RWPE2 (cell line): ENCODE measurements at regions not wholly inside any gene's neighbourhood (a gene's known extent, or its start where the extent isn't known, plus 50 kb on each side); places are given as distances from the start of the nearest gene placed in this dataset.

Experiments
- ATAC-seq: fragments of 200-7000 bp; cut with Tn5 transposase; 3 replicates; pipeline ENCODE4 v1.9.1; 2021; ENCODE audit warnings: low read depth
- DNase-seq: peaks from one replicate; pipeline ENCODE4 v3.0.0-alpha.2; 2020; ENCODE audit warnings: low spot score
- H3K27ac ChIP-seq: fragments of 450-650 bp; 2 replicates; pipeline ENCODE4 v1.5.1; 2017; ENCODE audit warnings: mild to moderate bottlenecking; ENCODE audit not compliant: poor library complexity, severe bottlenecking
- H3K27me3 ChIP-seq: fragments of 250-450 bp; sonication (Bioruptor Pico); 2 replicates; pipeline ENCODE4 v1.5.1; 2021; ENCODE audit warnings: mild to moderate bottlenecking, moderate library complexity; ENCODE audit not compliant: insufficient read depth, poor library complexity, severe bottlenecking
- H3K36me3 ChIP-seq: fragments of 250-450 bp; sonication (Bioruptor Pico); 2 replicates; pipeline ENCODE4 v1.5.1; 2020; ENCODE audit warnings: low read depth, mild to moderate bottlenecking, moderate library complexity
- H3K4me1 ChIP-seq: fragments of 250-450 bp; sonication (Bioruptor Pico); 2 replicates; pipeline ENCODE4 v1.5.1; 2021; ENCODE audit warnings: mild to moderate bottlenecking, moderate library complexity; ENCODE audit not compliant: insufficient read depth, poor library complexity, severe bottlenecking
- H3K4me3 ChIP-seq: fragments of 250-450 bp; sonication (Bioruptor Pico); 2 replicates; pipeline ENCODE4 v1.5.1; 2021; ENCODE audit warnings: mild to moderate bottlenecking, moderate library complexity; ENCODE audit not compliant: severe bottlenecking
- H3K9me3 ChIP-seq: fragments of 250-450 bp; sonication (Bioruptor Pico); 2 replicates; pipeline ENCODE4 v1.5.1; 2021; ENCODE audit warnings: mild to moderate bottlenecking, moderate library complexity; ENCODE audit not compliant: severe bottlenecking
- CTCF ChIP-seq: fragments of 450-650 bp; IDR thresholded peaks from one replicate; pipeline ENCODE4 v1.5.1; 2017; ENCODE audit warnings: mild to moderate bottlenecking, moderate library complexity; ENCODE audit not compliant: poor library complexity, severe bottlenecking

DNA sequence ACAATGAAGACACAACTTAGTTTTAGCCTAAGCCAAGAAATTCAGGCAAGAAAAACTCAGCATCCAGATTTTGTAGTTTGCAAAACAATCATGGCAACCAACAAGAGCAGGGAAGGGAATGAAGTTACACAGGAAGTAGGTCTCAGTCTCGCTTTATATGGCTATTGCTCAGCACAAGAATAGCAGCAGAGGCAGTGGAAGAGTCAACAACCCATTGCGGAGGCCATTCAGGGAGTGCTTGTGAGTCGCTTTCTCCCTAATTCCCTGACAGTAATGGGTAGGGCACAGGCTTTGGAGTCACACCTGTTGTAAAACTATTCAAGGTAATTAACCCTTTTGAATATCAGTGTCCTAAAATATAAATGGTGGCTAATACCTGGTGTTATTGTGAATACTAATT, 238.5 kb downstream of the HDGFL1 start:
- Histone ChIP-seq H3K9me3 (no peaks in the 10 kb centered on the region), H3K27me3 (no peaks in the 10 kb centered on the region), H3K4me3 (no peak overlapping the region), H3K4me1 (no peaks in the 10 kb centered on the region), H3K36me3 (no peaks in the 10 kb centered on the region), H3K27ac (no peak overlapping the region)
- no peak for DNase-seq
- TF ChIP-seq CTCF = no peak
- ATAC-seq = no peak

- ATAC-seq (no peak), DNase-seq (no peak)
- Histone ChIP-seq H3K36me3 (no peaks in the 10 kb centered on the region), H3K9me3 (no peaks in the 10 kb centered on the region), H3K27ac (no peak overlapping the region), H3K4me1 (no peaks in the 10 kb centered on the region), H3K27me3 (no peaks in the 10 kb centered on the region), H3K4me3 (no peak overlapping the region)
- no peak for TF ChIP-seq CTCF
Observed at GRCh38 chr6:22808466-22808865, 239.1 kb downstream of the HDGFL1 start.

- DNase-seq = no peak
- Histone ChIP-seq H3K9me3 (no peaks in the 10 kb centered on the region), H3K36me3 (no peaks in the 10 kb centered on the region), H3K27me3 (no peaks in the 10 kb centered on the region), H3K27ac (no peak overlapping the region), H3K4me3 (no peak overlapping the region), H3K4me1 (no peaks in the 10 kb centered on the region)
- ATAC-seq = no peak
- no peak for TF ChIP-seq CTCF
Observed at GRCh38 chr6:22809370-22809769, 240.0 kb downstream of the HDGFL1 start.

- Histone ChIP-seq H3K4me1 (no peaks in the 10 kb centered on the region), H3K27me3 (no peaks in the 10 kb centered on the region), H3K36me3 (no peaks in the 10 kb centered on the region), H3K9me3 (no peaks in the 10 kb centered on the region), H3K4me3 (no peak overlapping the region), H3K27ac (no peak overlapping the region)
- ATAC-seq = no peak
- no peak for TF ChIP-seq CTCF
- DNase-seq = no peak
Observed at GRCh38 chr6:22819209-22819608, 249.8 kb downstream of the HDGFL1 start.

GRCh38 chr6:22821664-22822320, 252.4 kb downstream of the HDGFL1 start:
- Histone ChIP-seq H3K4me1 (peaks cover 5% of the 10 kb centered on the region), H3K9me3 (no peaks in the 10 kb centered on the region), H3K4me3 (no peak overlapping the region), H3K36me3 (no peaks in the 10 kb centered on the region), H3K27ac (no peak overlapping the region), H3K27me3 (no peaks in the 10 kb centered on the region)
- no peak for DNase-seq
- no peak for TF ChIP-seq CTCF
- no peak for ATAC-seq
